ENCODE measurements at regions not wholly inside any gene's neighbourhood (a gene's known extent, or its start where the extent isn't known, plus 50 kb on each side); places are given as distances from the start of the nearest gene placed in this dataset.

GRCh38 chr5:12392246-12392645 lies 488.0 kb upstream of the CTNND2 start:
- CTCF ChIA-PET: no interaction called here
- Histone ChIP-seq H3K79me2 (ENCODE audit: insufficient read depth, low read length) (no peaks in the 10 kb centered on the region), H3K9me2 (ENCODE audit: insufficient read depth) (no peaks in the 10 kb centered on the region), H3K9me3 (ENCODE audit: control insufficient read depth in 1 of 2, insufficient read depth in 1 of 2, low read depth in 1 of 2, low read length in 2 of 2) (peaks cover 14 to 16% of the 10 kb centered on the region in 2 experiments; a peak in 2 of 4 replicates), H3K27me3 (ENCODE audit: insufficient read depth, low read length) (no peaks in the 10 kb centered on the region), H2AFZ (ENCODE audit: low read depth, low read length, poor library complexity, severe bottlenecking) (no peak overlapping the region), H4K20me1 (ENCODE audit: insufficient read depth) (no peaks in the 10 kb centered on the region), H3K9ac (ENCODE audit: low read length) (no peak overlapping the region), H3K27ac (ENCODE audit: low read depth, low read length) (no peak overlapping the region), H3K4me2 (ENCODE audit: low read length) (no peak overlapping the region), H3K4me3 (replicated peaks in 1 of 2; ENCODE audit: low read depth in 1 of 2, low read length in 2 of 2) (no peak overlapping the region), H3K36me3 (ENCODE audit: control insufficient read depth in 1 of 2, insufficient read depth in 2 of 2, low read length in 2 of 2) (no peaks in the 10 kb centered on the region), H3K4me1 (ENCODE audit: control insufficient read depth in 1 of 2, insufficient read depth in 2 of 2, low read length in 2 of 2) (no peaks in the 10 kb centered on the region)
- no TSS peak for BruUV-seq (replicated peaks)
- no peak for TF ChIP-seq ZBTB33 (IDR thresholded peaks at IDR 0.05; ENCODE audit: extremely low read depth, insufficient replicate concordance, low read length)
- TF ChIP-seq ELF1 (IDR thresholded peaks at IDR 0.05; ENCODE audit: borderline replicate concordance, low read depth): no peak
- TF ChIP-seq REST (IDR thresholded peaks at IDR 0.05; ENCODE audit: low read depth): no peak
- TF ChIP-seq JUND (IDR thresholded peaks at IDR 0.05): no peak
- no peak for TF ChIP-seq EZH2 (IDR thresholded peaks at IDR 0.05)
- no peak for TF ChIP-seq ATF3 (IDR thresholded peaks at IDR 0.05)
- no peak for TF ChIP-seq EGR1 (IDR thresholded peaks at IDR 0.05; ENCODE audit: low read depth)
- TF ChIP-seq ZNF274 (IDR thresholded peaks at IDR 0.05; ENCODE audit: low read depth, low read length): no peak
- no peak for TF ChIP-seq SIN3A (IDR thresholded peaks at IDR 0.05; ENCODE audit: low read depth)
- no peak for TF ChIP-seq TCF7L2 (IDR thresholded peaks at IDR 0.05; ENCODE audit: borderline replicate concordance, extremely low read depth, insufficient read depth, insufficient read length)
- no peak for TF ChIP-seq YY1 (IDR thresholded peaks at IDR 0.05; ENCODE audit: extremely low read depth, insufficient replicate concordance, low read depth, low read length)
- no peak for TF ChIP-seq RAD21 (IDR thresholded peaks at IDR 0.05; ENCODE audit: low read depth)
- TF ChIP-seq CEBPB (IDR thresholded peaks at IDR 0.05; ENCODE audit: low read depth): no peak
- no peak for TF ChIP-seq FOSL1 (IDR thresholded peaks at IDR 0.05; ENCODE audit: low read depth)
- TF ChIP-seq ZFX (IDR thresholded peaks at IDR 0.05): no peak
- no peak for TF ChIP-seq CTCF (IDR thresholded peaks at IDR 0.05 in 2 of 3, conservative IDR thresholded peaks at IDR 0.05 in 1 of 3; ENCODE audit: borderline replicate concordance in 1 of 3, insufficient read depth in 1 of 3, low read depth in 2 of 3, low read length in 2 of 3)
- no peak for TF ChIP-seq MAX (IDR thresholded peaks at IDR 0.05)
- TF ChIP-seq CBX3 (IDR thresholded peaks at IDR 0.05; ENCODE audit: low read depth): no peak
- TF ChIP-seq POLR2A (IDR thresholded peaks at IDR 0.05; ENCODE audit: borderline replicate concordance, extremely low read depth, insufficient read depth, insufficient read length): no peak
- TF ChIP-seq POLR2AphosphoS5 (IDR thresholded peaks at IDR 0.05; ENCODE audit: low read depth, low read length): no peak
- RAD21 ChIA-PET (ENCODE audit: low non-redundant PET in 1 of 2, low total read pairs in 2 of 2, uncharacterized antibody in 2 of 2, unreplicated experiment in 2 of 2): no interaction called here
- no peak for DNase-seq (ENCODE audit: low read depth, low spot score)
- intact Hi-C loops (cut with micrococcal nuclease): no loop called here
- ATAC-seq: no peak
- POLR2A ChIA-PET: no interaction called here

Measured in HCT116 (cell line).